ENCODE measurements at regions not wholly inside any gene's neighbourhood (a gene's known extent, or its start where the extent isn't known, plus 50 kb on each side); places are given as distances from the start of the nearest gene placed in this dataset.

GRCh38 chr5:98425640-98426039 is 347.8 kb upstream of the RGMB start:
- intact Hi-C loops (cut with DNase I), result no loop called here
- no peak overlapping the region for H3K4me3 ChIP-seq
- no peak overlapping the region for H3K27ac ChIP-seq
- no peak for DNase-seq
- ATAC-seq, result no peak
- no peaks in the 10 kb centered on the region for H3K36me3 ChIP-seq
- no peaks in the 10 kb centered on the region for H3K27me3 ChIP-seq
- peaks cover 0 to 14% (median 0%) of the 10 kb centered on the region in 9 donors for H3K4me1 ChIP-seq
- TF ChIP-seq, protein P1, sequence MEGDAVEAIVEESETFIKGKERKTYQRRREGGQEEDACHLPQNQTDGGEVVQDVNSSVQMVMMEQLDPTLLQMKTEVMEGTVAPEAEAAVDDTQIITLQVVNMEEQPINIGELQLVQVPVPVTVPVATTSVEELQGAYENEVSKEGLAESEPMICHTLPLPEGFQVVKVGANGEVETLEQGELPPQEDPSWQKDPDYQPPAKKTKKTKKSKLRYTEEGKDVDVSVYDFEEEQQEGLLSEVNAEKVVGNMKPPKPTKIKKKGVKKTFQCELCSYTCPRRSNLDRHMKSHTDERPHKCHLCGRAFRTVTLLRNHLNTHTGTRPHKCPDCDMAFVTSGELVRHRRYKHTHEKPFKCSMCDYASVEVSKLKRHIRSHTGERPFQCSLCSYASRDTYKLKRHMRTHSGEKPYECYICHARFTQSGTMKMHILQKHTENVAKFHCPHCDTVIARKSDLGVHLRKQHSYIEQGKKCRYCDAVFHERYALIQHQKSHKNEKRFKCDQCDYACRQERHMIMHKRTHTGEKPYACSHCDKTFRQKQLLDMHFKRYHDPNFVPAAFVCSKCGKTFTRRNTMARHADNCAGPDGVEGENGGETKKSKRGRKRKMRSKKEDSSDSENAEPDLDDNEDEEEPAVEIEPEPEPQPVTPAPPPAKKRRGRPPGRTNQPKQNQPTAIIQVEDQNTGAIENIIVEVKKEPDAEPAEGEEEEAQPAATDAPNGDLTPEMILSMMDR (IDR thresholded peaks at IDR 0.05), result no peak
- H3K9me3 ChIP-seq, result no peaks in the 10 kb centered on the region

DNA sequence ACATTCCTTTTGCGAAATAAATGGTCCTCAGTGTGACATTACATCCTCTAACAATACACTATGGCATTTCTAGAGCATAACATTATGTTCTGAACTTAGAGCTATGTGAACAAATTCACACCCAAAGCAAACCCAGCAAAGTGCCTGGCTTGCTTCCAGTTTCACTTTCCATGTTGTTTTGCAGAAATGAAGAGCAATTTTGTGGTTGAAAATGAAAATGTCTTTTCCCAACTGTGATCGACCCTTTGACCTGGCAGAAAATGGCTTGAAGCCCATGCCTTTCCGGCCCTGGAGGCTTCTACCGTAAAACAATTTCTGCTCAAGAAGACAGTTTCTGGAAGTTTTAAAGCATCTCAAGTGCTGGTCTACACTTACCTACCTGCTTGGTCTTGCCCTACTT is 344.7 kb upstream of the RGMB start:
- ATAC-seq (peak in 1 of 8 donors; percentile 22), DNase-seq (peak in 1 of 2 donors; percentile 15)
- H3K27ac ChIP-seq, result no peak overlapping the region
- H3K4me1 ChIP-seq, result peaks cover 0 to 14% (median 0%) of the 10 kb centered on the region in 9 donors
- H3K4me3 ChIP-seq, result no peak overlapping the region
- H3K36me3 ChIP-seq, result no peaks in the 10 kb centered on the region
- TF ChIP-seq, protein P1 (IDR thresholded peaks at IDR 0.05), result no peak
- H3K27me3 ChIP-seq, result no peaks in the 10 kb centered on the region
- no peaks in the 10 kb centered on the region for H3K9me3 ChIP-seq
- intact Hi-C loops (cut with DNase I), result no loop called here
- WGBS, 2 donors, result 40 to 55% methylated on average over 4 of the region's 4 CpGs

DNA sequence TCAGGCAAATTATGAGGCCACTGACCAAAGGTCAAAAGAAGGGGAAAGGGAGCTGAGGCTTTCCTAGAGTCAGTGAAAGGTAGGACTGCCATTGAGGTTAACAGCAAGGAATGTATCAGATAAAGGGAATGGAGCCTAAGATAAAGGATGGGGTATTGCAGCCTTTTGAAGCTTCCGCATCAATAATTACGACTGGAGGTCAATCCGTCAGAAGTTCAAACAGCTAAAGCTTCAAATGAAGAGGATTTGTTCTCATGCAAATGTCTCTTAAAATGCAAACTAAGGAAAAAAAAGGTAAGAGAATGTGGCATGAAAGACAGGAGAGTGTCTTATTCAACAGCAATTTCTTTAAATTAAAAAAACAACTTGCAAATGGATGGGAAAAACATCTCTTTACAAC is 341.1 kb upstream of the RGMB start:
- Histone ChIP-seq H3K27me3 (no peaks in the 10 kb centered on the region), H3K9me3 (peaks cover 0 to 16% (median 0%) of the 10 kb centered on the region in 11 donors), H3K27ac (no peak overlapping the region), H3K36me3 (no peaks in the 10 kb centered on the region), H3K4me3 (no peak overlapping the region), H3K4me1 (peaks cover 0 to 5% (median 0%) of the 10 kb centered on the region in 9 donors)
- TF ChIP-seq, protein P1 (IDR thresholded peaks at IDR 0.05), result no peak
- WGBS, 2 donors, result 38 to 59% methylated on average over 3 of the region's 3 CpGs
- intact Hi-C loops (cut with DNase I), result no loop called here
- DNase-seq (no peak), ATAC-seq (no peak)

DNA sequence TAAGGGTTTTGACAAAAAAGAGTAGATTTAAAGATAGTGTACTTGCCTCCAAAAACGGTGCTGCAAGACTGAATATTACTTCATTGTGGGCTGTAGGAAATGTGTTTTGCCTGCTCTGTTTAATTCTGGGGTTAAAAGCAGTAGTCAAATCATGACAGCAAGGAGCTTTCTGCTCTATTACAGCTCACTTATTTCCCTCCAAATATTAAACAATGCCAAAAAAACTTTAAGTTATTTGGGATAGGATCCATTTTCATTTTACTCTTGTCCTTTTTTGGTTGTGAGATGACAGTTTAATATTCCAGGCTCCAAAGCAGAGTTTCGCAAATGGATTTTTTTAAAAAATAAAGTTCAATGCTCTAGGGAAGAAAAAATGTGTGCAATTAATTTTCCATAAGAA is 340.4 kb upstream of the RGMB start:
- 42 to 43% methylated on average over 2 of the region's 2 CpGs for WGBS, 2 donors
- intact Hi-C loops (cut with DNase I), result no loop called here
- TF ChIP-seq, protein P1 (IDR thresholded peaks at IDR 0.05), result no peak

More for the DNA sequence above, 340.4 kb upstream of the RGMB start:
- H3K27me3 ChIP-seq, result no peaks in the 10 kb centered on the region
- ATAC-seq, result peak in 1 of 8 donors; percentile 44
- peaks cover 0 to 5% (median 0%) of the 10 kb centered on the region in 9 donors for H3K4me1 ChIP-seq
- H3K36me3 ChIP-seq, result no peaks in the 10 kb centered on the region
- no peak for DNase-seq
- H3K27ac ChIP-seq, result no peak overlapping the region
- no peak overlapping the region for H3K4me3 ChIP-seq
- peaks cover 0 to 16% (median 0%) of the 10 kb centered on the region in 11 donors for H3K9me3 ChIP-seq
